Dermis microvascular lymphatic vessel endothelial cell (primary cell): ENCODE measurements at regions not wholly inside any gene's neighbourhood (a gene's known extent, or its start where the extent isn't known, plus 50 kb on each side); places are given as distances from the start of the nearest gene placed in this dataset.

Source experiments
- DNase-seq, 2 donors: peaks; one replicate each; pipeline versions ENCODE4 v3.0.0 to v3.0.0-alpha.2; 2010; ENCODE audit warnings: low read depth in 2 of 2

- DNase-seq, result no peak
Measured at GRCh38 chr3:117926819-117927218, 1107.8 kb downstream of the IGSF11 start.

- DNase-seq, result no peak
Measured at GRCh38 chr3:117927825-117928224, 1106.8 kb downstream of the IGSF11 start.

- DNase-seq, result no peak
Measured at GRCh38 chr3:117928836-117929235, 1105.8 kb downstream of the IGSF11 start.

- DNase-seq, result no peak
Measured at GRCh38 chr3:117932441-117932840, 1102.2 kb downstream of the IGSF11 start.

- DNase-seq, result no peak
Measured at GRCh38 chr3:117936159-117936558, 1098.5 kb downstream of the IGSF11 start.

GRCh38 chr3:117938974-117939373 lies 1095.7 kb downstream of the IGSF11 start:
- DNase-seq, result no peak

GRCh38 chr3:117939425-117940027 lies 1095.1 kb downstream of the IGSF11 start:
- DNase-seq, result no peak

- no peak for DNase-seq
Measured at GRCh38 chr3:117941015-117941414, 1093.6 kb downstream of the IGSF11 start.

GRCh38 chr3:117941756-117942155 lies 1092.9 kb downstream of the IGSF11 start:
- no peak for DNase-seq

GRCh38 chr3:117954131-117954530 lies 1080.5 kb downstream of the IGSF11 start:
- no peak for DNase-seq

GRCh38 chr3:117955196-117955595 lies 1079.5 kb downstream of the IGSF11 start:
- DNase-seq, result no peak

GRCh38 chr3:117958027-117958426 lies 1076.6 kb downstream of the IGSF11 start:
- no peak for DNase-seq

- no peak for DNase-seq
Measured at GRCh38 chr3:117962750-117963149, 1071.9 kb downstream of the IGSF11 start.

GRCh38 chr3:117963858-117964257 lies 1070.8 kb downstream of the IGSF11 start:
- DNase-seq, result no peak

GRCh38 chr3:117964814-117965213 lies 1069.8 kb downstream of the IGSF11 start:
- no peak for DNase-seq

GRCh38 chr3:117977504-117978228 lies 1057.0 kb downstream of the IGSF11 start:
- no peak for DNase-seq

GRCh38 chr3:117979466-117979865 lies 1055.2 kb downstream of the IGSF11 start:
- no peak for DNase-seq

GRCh38 chr3:117987256-117987655 lies 1047.4 kb downstream of the IGSF11 start:
- DNase-seq, result no peak

- no peak for DNase-seq
Measured at GRCh38 chr3:117989982-117990381, 1044.7 kb downstream of the IGSF11 start.

- no peak for DNase-seq
Measured at GRCh38 chr3:117990627-117991026, 1044.0 kb downstream of the IGSF11 start.

GRCh38 chr3:117995842-117996437 lies 1038.7 kb downstream of the IGSF11 start:
- DNase-seq, result no peak

- DNase-seq, result peak; percentile 42 to 73
Measured at GRCh38 chr3:117997201-117998049, 1037.2 kb downstream of the IGSF11 start.
